ENCODE measurements at regions not wholly inside any gene's neighbourhood (a gene's known extent, or its start where the extent isn't known, plus 50 kb on each side); places are given as distances from the start of the nearest gene placed in this dataset.

DNA sequence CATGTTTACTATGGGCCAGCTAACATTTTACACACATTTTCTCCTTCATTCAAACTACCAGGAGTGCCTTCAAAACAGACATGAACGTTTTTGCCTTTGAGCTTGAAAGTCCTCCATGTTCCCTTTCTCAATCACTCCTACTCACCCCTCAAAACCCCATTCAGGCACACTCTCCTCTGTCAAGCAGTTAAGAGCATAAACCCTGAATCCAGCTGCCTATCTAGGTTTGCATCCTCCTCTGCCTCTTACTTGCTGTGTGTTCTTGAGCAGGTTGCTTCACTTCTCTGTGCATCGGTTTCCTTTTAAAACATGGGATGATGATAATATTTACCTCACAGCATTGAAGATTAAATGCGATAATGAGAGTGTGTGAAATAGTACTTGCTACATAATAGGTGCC, 215.3 kb downstream of the HAPSTR1 start:
- TF ChIP-seq, protein P1, sequence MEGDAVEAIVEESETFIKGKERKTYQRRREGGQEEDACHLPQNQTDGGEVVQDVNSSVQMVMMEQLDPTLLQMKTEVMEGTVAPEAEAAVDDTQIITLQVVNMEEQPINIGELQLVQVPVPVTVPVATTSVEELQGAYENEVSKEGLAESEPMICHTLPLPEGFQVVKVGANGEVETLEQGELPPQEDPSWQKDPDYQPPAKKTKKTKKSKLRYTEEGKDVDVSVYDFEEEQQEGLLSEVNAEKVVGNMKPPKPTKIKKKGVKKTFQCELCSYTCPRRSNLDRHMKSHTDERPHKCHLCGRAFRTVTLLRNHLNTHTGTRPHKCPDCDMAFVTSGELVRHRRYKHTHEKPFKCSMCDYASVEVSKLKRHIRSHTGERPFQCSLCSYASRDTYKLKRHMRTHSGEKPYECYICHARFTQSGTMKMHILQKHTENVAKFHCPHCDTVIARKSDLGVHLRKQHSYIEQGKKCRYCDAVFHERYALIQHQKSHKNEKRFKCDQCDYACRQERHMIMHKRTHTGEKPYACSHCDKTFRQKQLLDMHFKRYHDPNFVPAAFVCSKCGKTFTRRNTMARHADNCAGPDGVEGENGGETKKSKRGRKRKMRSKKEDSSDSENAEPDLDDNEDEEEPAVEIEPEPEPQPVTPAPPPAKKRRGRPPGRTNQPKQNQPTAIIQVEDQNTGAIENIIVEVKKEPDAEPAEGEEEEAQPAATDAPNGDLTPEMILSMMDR (IDR thresholded peaks at IDR 0.05), result no peak
- no peak for TF ChIP-seq POLR2AphosphoS5 (IDR thresholded peaks at IDR 0.05)

All from breast epithelium (tissue), 3 donors.